Panc1 (cell line): ENCODE measurements at regions not wholly inside any gene's neighbourhood (a gene's known extent, or its start where the extent isn't known, plus 50 kb on each side); places are given as distances from the start of the nearest gene placed in this dataset.

Experiments
- ATAC-seq: fragments of 200-7000 bp; cut with Tn5 transposase; 2 replicates; pipeline ENCODE4 v1.9.1; 2020; ENCODE audit warnings: mild to moderate bottlenecking, moderate library complexity
- BruUV-seq: library from RNA; stranded (reverse); fragments of 400-500 nt; replicated peaks from 2 replicates; lab custom pipeline; 2021; lab: Mats Ljungman, UMichigan
- CTCF ChIA-PET: fragments of 300-600 bp; sonication (Branson Sonifier 250); formaldehyde crosslinking; loops from one replicate; lab custom pipeline; 2022; ENCODE audit warnings: antibody characterized with exemption; lab: Charles Lee
- POLR2A ChIA-PET: fragments of 300-600 bp; sonication (Branson Sonifier 250); formaldehyde crosslinking; loops from one replicate; lab custom pipeline; 2022; ENCODE audit warnings: antibody characterized with exemption; lab: Charles Lee
- DNase-seq: peaks from one replicate; pipeline ENCODE4 v3.0.0-alpha.2; 2010; ENCODE audit warnings: low read depth, low spot score
- H3K27ac ChIP-seq: 2 replicates; pipeline ENCODE4 v1.5.1; 2011; ENCODE audit warnings: mild to moderate bottlenecking, low read length, inconsistent platforms
- H3K27me3 ChIP-seq: fragments of 200-500 bp; sonication (Bioruptor generic); 2 replicates; pipeline ENCODE4 v1.6.0; 2014; ENCODE audit warnings: low read length, inconsistent platforms; ENCODE audit not compliant: control insufficient read depth, insufficient read depth
- H3K36me3 ChIP-seq: fragments of 200-500 bp; sonication (Bioruptor generic); 2 replicates; pipeline ENCODE4 v1.5.1; 2014; ENCODE audit warnings: inconsistent platforms, mild to moderate bottlenecking, low read length, moderate library complexity; ENCODE audit not compliant: control insufficient read depth, insufficient read depth
- H3K4me1 ChIP-seq: 2 replicates; pipeline ENCODE4 v1.5.1; 2011; ENCODE audit warnings: inconsistent platforms, mild to moderate bottlenecking, low read length, moderate library complexity; ENCODE audit not compliant: control insufficient read depth, insufficient read depth
- H3K4me3 ChIP-seq, 2 experiments: 2 replicates each; pipeline ENCODE4 v1.5.1; 2011 to 2012; ENCODE audit warnings: low read depth in 2 of 2, low read length in 2 of 2, mild to moderate bottlenecking in 2 of 2, inconsistent platforms in 1 of 2, moderate library complexity in 1 of 2
- H3K9me3 ChIP-seq: fragments of 200-500 bp; sonication (Bioruptor generic); 2 replicates; pipeline ENCODE4 v1.5.1; 2014; ENCODE audit warnings: low read depth, mild to moderate bottlenecking, inconsistent platforms, low read length, moderate library complexity; ENCODE audit not compliant: control insufficient read depth, insufficient read depth
- CTCF ChIP-seq: fragments of 450-650 bp; IDR thresholded peaks from 2 replicates; pipeline ENCODE4 v1.5.1; 2017; ENCODE audit warnings: mild to moderate bottlenecking
- POLR2AphosphoS5 ChIP-seq: IDR thresholded peaks from 2 replicates; pipeline ENCODE4 v1.6.1; 2012; ENCODE audit warnings: mild to moderate bottlenecking, low read depth, low read length, moderate library complexity
- REST ChIP-seq, 2 experiments: IDR thresholded peaks; 2 replicates each; pipeline ENCODE4 v1.6.1; 2011 to 2012; ENCODE audit warnings: low read depth in 2 of 2, control low read depth in 1 of 2, low read length in 1 of 2, mild to moderate bottlenecking in 1 of 2, moderate library complexity in 1 of 2; ENCODE audit not compliant: insufficient read depth in 1 of 2
- SIN3A ChIP-seq: IDR thresholded peaks from 2 replicates; pipeline ENCODE4 v1.6.1; 2012; ENCODE audit warnings: low read depth, mild to moderate bottlenecking, low read length, moderate library complexity, borderline replicate concordance; ENCODE audit not compliant: insufficient read depth
- TCF7L2 ChIP-seq: IDR thresholded peaks from 2 replicates; pipeline ENCODE4 v1.6.1; 2011; ENCODE audit warnings: mild to moderate bottlenecking, low read depth, low read length, inconsistent platforms
- in situ Hi-C: cut with HindIII; loops from 2 replicates; pipeline ENCODE4 v1.10.0; 2016; ENCODE audit warnings: low sequenced_read_pairs, low pct_unique_long_range_greater_than_20kb
- intact Hi-C: fragments of 100-400 bp; cut with micrococcal nuclease; formaldehyde crosslinking; loops from one replicate; pipeline ENCODE4 v1.10.0; 2022; ENCODE audit not compliant: unreplicated experiment

- H3K4me3 ChIP-seq = no peak overlapping the region
These were observed 210.0 kb upstream of the DAB1 start for GRCh38 chr1:57633881-57634280.

DNA sequence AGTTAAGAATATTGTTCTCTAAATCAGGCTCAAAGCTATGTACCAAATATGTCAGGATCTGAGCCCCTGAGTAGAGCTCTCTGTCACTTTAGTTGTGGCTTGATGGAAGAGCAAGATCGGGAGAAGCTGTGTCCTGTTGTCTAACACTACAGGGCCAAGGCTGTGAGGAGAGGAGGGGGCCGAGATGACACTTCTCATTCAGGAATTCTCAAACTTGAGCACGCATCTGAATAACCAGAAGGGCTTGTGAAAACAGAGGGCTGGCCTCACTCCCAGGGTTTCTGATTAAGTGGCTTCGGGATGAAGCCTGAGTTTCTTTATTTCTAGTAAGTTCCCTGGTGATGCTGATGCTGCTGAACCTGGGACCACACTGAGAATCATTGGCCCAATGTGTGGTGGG is 209.2 kb upstream of the DAB1 start:
- ChIA-PET CTCF (no interaction called here), POLR2A (no interaction called here)
- TF ChIP-seq SIN3A = no peak
- TF ChIP-seq CTCF = no peak
- TF ChIP-seq REST (IDR thresholded peaks at IDR 0.05; ENCODE audit: insufficient read depth in 1 of 2, low read depth in 2 of 2, low read length in 1 of 2) = no peak
- no peak for TF ChIP-seq TCF7L2
- TF ChIP-seq POLR2AphosphoS5 = no peak
- no peaks in the 10 kb centered on the region for H3K36me3 ChIP-seq
- no peaks in the 10 kb centered on the region for H3K9me3 ChIP-seq
- no TSS peak for BruUV-seq
- no peak overlapping the region for H3K27ac ChIP-seq
- no peaks in the 10 kb centered on the region for H3K4me1 ChIP-seq
- DNase-seq (no peak), ATAC-seq (no peak)
- H3K27me3 ChIP-seq = no peaks in the 10 kb centered on the region
- intact Hi-C loops = no loop called here
- in situ Hi-C loops = no loop called here
- no peak overlapping the region for H3K4me3 ChIP-seq

More at GRCh38 chr1:57633881-57634280, 210.0 kb upstream of the DAB1 start:
- intact Hi-C loops (no loop called here), in situ Hi-C loops (no loop called here)
- Histone ChIP-seq H3K27me3 (no peaks in the 10 kb centered on the region), H3K27ac (no peak overlapping the region), H3K4me1 (no peaks in the 10 kb centered on the region), H3K9me3 (no peaks in the 10 kb centered on the region), H3K36me3 (no peaks in the 10 kb centered on the region)
- TF ChIP-seq POLR2AphosphoS5 = no peak
- no peak for TF ChIP-seq REST (IDR thresholded peaks at IDR 0.05; ENCODE audit: insufficient read depth in 1 of 2, low read depth in 2 of 2, low read length in 1 of 2)
- no peak for TF ChIP-seq TCF7L2
- no TSS peak for BruUV-seq
- CTCF ChIA-PET = no interaction called here
- POLR2A ChIA-PET = no interaction called here
- DNase-seq (no peak), ATAC-seq (no peak)
